SU-DHL-6 (cell line): ENCODE measurements at regions not wholly inside any gene's neighbourhood (a gene's known extent, or its start where the extent isn't known, plus 50 kb on each side); places are given as distances from the start of the nearest gene placed in this dataset.

Experiments used
- H2AFZ ChIP-seq: fragments of 200-600 bp; sonication (generic); 2 replicates; pipeline ENCODE4 v1.6.1; 2014; ENCODE audit warnings: low read depth, mild to moderate bottlenecking, moderate library complexity, mixed read lengths, antibody characterized with exemption, low read length; ENCODE audit not compliant: severe bottlenecking
- H3F3A ChIP-seq: fragments of 200-600 bp; shearing (Covaris generic); 2 replicates; pipeline ENCODE4 v1.6.0; 2016; ENCODE audit warnings: antibody characterized with exemption, mild to moderate bottlenecking; ENCODE audit not compliant: insufficient read depth
- H3K27ac ChIP-seq: fragments of 200-600 bp; sonication (generic); 2 replicates; pipeline ENCODE4 v1.5.1; 2016; ENCODE audit warnings: low read depth, mild to moderate bottlenecking, low read length, moderate library complexity, mixed read lengths
- H3K27me3 ChIP-seq: fragments of 200-600 bp; sonication (generic), shearing (Covaris generic); 2 replicates; pipeline ENCODE4 v1.6.0; 2014; ENCODE audit warnings: mild to moderate bottlenecking, low read length
- H3K36me3 ChIP-seq: fragments of 200-600 bp; sonication (generic); 2 replicates; pipeline ENCODE4 v1.6.1; 2014; ENCODE audit warnings: mild to moderate bottlenecking, low read length, mixed read lengths
- H3K4me2 ChIP-seq: fragments of 300-600, 200-600 bp; shearing (Covaris generic), sonication (generic); 2 replicates; pipeline ENCODE4 v1.6.0; 2014; ENCODE audit warnings: low read length, low read depth, mild to moderate bottlenecking; ENCODE audit not compliant: poor library complexity, severe bottlenecking
- H3K4me3 ChIP-seq: fragments of 200-600 bp; sonication (generic); 2 replicates; pipeline ENCODE4 v1.5.1; 2014; ENCODE audit warnings: antibody characterized with exemption, low read length, mild to moderate bottlenecking, mixed read lengths; ENCODE audit not compliant: insufficient read depth, poor library complexity, severe bottlenecking
- H3K79me2 ChIP-seq: fragments of 200-600 bp; sonication (generic); 2 replicates; pipeline ENCODE4 v1.6.1; 2014; ENCODE audit warnings: mild to moderate bottlenecking, low read length, moderate library complexity; ENCODE audit not compliant: insufficient read depth
- H3K9ac ChIP-seq: fragments of 200-600 bp; sonication (generic); 2 replicates; pipeline ENCODE4 v1.7.0; 2014; ENCODE audit warnings: mild to moderate bottlenecking, low read length
- H3K9me2 ChIP-seq: fragments of 200-600 bp; sonication (generic); replicated peaks from 2 replicates; pipeline ENCODE4 v1.6.1; 2014; ENCODE audit warnings: low read length; ENCODE audit not compliant: insufficient read depth
- H3K9me3 ChIP-seq: fragments of 200-600 bp; sonication (generic); 2 replicates; pipeline ENCODE4 v1.6.1; 2014; ENCODE audit warnings: low read length, mixed read lengths; ENCODE audit not compliant: insufficient read depth
- H4K20me1 ChIP-seq: fragments of 200-600 bp; sonication (generic); 2 replicates; pipeline ENCODE4 v1.6.1; 2014; ENCODE audit warnings: low read depth, mild to moderate bottlenecking, antibody characterized with exemption, low read length, moderate library complexity, mixed read lengths
- EZH2phosphoT487 ChIP-seq: fragments of 200-600 bp; sonication (generic), shearing (Covaris generic); conservative IDR thresholded peaks from 2 replicates; pipeline ENCODE4 v1.6.1; 2018; ENCODE audit warnings: mild to moderate bottlenecking, antibody characterized with exemption, low read length, moderate library complexity, mixed read lengths
- TF ChIP-seq, protein P1 (sequence below): fragments of 200-600 bp; sonication (generic); IDR thresholded peaks from one replicate; pipeline ENCODE4 v1.5.1; 2017; ENCODE audit warnings: antibody characterized with exemption, mild to moderate bottlenecking, low read length, moderate library complexity; ENCODE audit not compliant: insufficient read depth, poor library complexity, severe bottlenecking

DNA sequence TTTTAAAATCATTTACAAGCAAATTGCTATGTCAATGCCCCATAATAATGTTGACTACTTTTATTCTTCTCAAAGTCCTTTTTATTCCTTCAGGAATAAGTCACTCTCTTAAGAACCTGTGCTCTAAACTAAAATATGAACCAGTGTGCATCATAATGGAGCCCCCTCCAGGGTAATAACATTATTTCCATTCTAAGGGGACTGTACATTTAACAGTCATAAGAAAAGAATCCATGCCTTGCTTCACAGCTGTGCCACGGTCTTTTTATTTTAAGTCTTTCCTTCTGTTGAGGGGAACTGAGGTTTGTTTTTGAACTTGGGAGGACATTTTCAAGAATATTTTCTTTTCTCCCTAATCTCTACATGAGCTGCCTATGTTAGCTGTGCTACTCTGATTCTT lies 297.6 kb downstream of the MAN2A1 start:
- H2AFZ ChIP-seq: no peak overlapping the region
- no peaks in the 10 kb centered on the region for H3K27me3 ChIP-seq
- no peak overlapping the region for H3K9ac ChIP-seq
- H3K4me3 ChIP-seq: no peak overlapping the region
- H3K4me2 ChIP-seq: no peak overlapping the region
- H3F3A ChIP-seq: no peaks in the 10 kb centered on the region
- no peaks in the 10 kb centered on the region for H3K79me2 ChIP-seq
- no peaks in the 10 kb centered on the region; the same call in 1 of the 2 replicates for H3K9me2 ChIP-seq
- TF ChIP-seq, protein P1, sequence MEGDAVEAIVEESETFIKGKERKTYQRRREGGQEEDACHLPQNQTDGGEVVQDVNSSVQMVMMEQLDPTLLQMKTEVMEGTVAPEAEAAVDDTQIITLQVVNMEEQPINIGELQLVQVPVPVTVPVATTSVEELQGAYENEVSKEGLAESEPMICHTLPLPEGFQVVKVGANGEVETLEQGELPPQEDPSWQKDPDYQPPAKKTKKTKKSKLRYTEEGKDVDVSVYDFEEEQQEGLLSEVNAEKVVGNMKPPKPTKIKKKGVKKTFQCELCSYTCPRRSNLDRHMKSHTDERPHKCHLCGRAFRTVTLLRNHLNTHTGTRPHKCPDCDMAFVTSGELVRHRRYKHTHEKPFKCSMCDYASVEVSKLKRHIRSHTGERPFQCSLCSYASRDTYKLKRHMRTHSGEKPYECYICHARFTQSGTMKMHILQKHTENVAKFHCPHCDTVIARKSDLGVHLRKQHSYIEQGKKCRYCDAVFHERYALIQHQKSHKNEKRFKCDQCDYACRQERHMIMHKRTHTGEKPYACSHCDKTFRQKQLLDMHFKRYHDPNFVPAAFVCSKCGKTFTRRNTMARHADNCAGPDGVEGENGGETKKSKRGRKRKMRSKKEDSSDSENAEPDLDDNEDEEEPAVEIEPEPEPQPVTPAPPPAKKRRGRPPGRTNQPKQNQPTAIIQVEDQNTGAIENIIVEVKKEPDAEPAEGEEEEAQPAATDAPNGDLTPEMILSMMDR: no peak
- no peak for TF ChIP-seq EZH2phosphoT487
- no peaks in the 10 kb centered on the region for H4K20me1 ChIP-seq
- H3K9me3 ChIP-seq: no peaks in the 10 kb centered on the region
- H3K36me3 ChIP-seq: no peaks in the 10 kb centered on the region
- H3K27ac ChIP-seq: no peak overlapping the region

DNA sequence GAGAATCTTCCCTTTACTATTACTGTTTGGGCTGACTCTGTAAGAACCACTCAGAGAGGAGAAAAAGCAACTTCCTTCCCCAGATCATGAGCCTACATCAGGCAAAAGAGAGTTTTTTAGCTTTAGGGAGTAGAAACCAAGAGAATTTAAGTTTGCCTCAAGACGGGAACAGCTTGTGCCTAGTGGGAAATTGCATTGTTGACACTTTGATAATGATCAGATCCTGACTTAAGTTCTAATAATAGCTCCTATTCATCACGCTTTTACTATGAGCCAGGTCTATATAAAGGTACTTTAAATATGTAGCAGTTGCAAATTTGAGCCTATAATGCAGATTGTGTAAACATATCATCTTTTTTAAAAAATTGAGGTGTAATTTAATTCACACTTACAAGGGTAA lies 298.2 kb downstream of the MAN2A1 start:
- H4K20me1 ChIP-seq: no peaks in the 10 kb centered on the region
- no peaks in the 10 kb centered on the region; the same call in 1 of the 2 replicates for H3K9me2 ChIP-seq
- H3K4me3 ChIP-seq: no peak overlapping the region
- no peak overlapping the region for H2AFZ ChIP-seq
- H3K9me3 ChIP-seq: no peaks in the 10 kb centered on the region
- H3K4me2 ChIP-seq: no peak overlapping the region
- TF ChIP-seq, protein P1: no peak
- no peak for TF ChIP-seq EZH2phosphoT487
- H3F3A ChIP-seq: no peaks in the 10 kb centered on the region
- no peaks in the 10 kb centered on the region for H3K27me3 ChIP-seq
- H3K27ac ChIP-seq: no peak overlapping the region
- H3K36me3 ChIP-seq: no peaks in the 10 kb centered on the region
- H3K9ac ChIP-seq: no peak overlapping the region
- no peaks in the 10 kb centered on the region for H3K79me2 ChIP-seq

DNA sequence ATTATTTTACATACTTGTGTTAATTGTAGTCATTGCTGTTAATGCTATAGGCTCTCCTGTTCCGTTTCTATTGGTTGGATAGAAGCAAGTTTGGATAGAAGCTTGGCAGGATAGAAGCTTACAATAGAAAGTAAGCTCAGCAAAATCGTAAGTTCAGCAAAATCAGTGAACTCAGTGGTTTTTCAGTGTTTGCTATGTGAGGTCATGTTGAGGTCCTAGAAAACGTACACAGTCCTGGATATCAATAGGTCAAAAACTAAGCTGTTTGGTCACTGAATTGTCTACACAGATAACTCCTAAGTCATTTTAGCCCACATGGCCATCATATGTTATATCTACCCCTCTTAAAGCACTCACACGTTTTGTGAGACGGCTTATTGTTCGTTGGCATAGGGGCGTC lies 299.4 kb downstream of the MAN2A1 start:
- no peak for TF ChIP-seq EZH2phosphoT487
- TF ChIP-seq, protein P1: no peak
- Histone ChIP-seq H3K27ac (no peak overlapping the region), H3K9me2 (no peaks in the 10 kb centered on the region; the same call in 1 of the 2 replicates), H3K36me3 (no peaks in the 10 kb centered on the region), H3K4me2 (no peak overlapping the region), H2AFZ (no peak overlapping the region), H3F3A (no peaks in the 10 kb centered on the region), H3K9ac (no peak overlapping the region), H3K27me3 (no peaks in the 10 kb centered on the region), H4K20me1 (no peaks in the 10 kb centered on the region), H3K9me3 (no peaks in the 10 kb centered on the region), H3K79me2 (no peaks in the 10 kb centered on the region), H3K4me3 (no peak overlapping the region)
